HCT116 (cell line): ENCODE measurements at regions not wholly inside any gene's neighbourhood (a gene's known extent, or its start where the extent isn't known, plus 50 kb on each side); places are given as distances from the start of the nearest gene placed in this dataset.

ENCODE experiments used
- ATAC-seq: fragments of 200-7000 bp; cut with Tn5 transposase; 2 replicates; pipeline ENCODE4 v1.9.1; 2020; ENCODE audit warnings: mild to moderate bottlenecking, moderate library complexity
- BruUV-seq: library from RNA; stranded (reverse); fragments of 400-500 nt; replicated peaks from 2 replicates; lab custom pipeline; 2021; lab: Mats Ljungman, UMichigan
- CTCF ChIA-PET: fragments of 300-600 bp; sonication (Branson Sonifier 250); formaldehyde crosslinking; loops from one replicate; lab custom pipeline; 2021; ENCODE audit warnings: antibody characterized with exemption; lab: Charles Lee
- POLR2A ChIA-PET: fragments of 300-600, 350-600 bp; sonication (Branson Sonifier 250); formaldehyde crosslinking; loops from one replicate; lab custom pipeline; 2021; ENCODE audit warnings: antibody characterized with exemption; lab: Charles Lee
- RAD21 ChIA-PET, 2 experiments: fragments of 300-600 bp; sonication (Branson Sonifier 250); formaldehyde crosslinking; loops; one replicate each; lab custom pipeline; 2023; ENCODE audit warnings: low total read pairs in 2 of 2; ENCODE audit not compliant: uncharacterized antibody in 2 of 2, unreplicated experiment in 2 of 2, low non-redundant PET in 1 of 2; lab: Charles Lee
- DNase-seq: peaks from one replicate; pipeline ENCODE4 v3.0.0-alpha.2; 2010; ENCODE audit warnings: low read depth, low spot score
- H2AFZ ChIP-seq: fragments of 200-600 bp; shearing (Covaris generic), sonication (generic); 2 replicates; pipeline ENCODE4 v1.6.1; 2017; ENCODE audit warnings: low read depth, mixed run types, mixed read lengths, antibody characterized with exemption, low read length; ENCODE audit not compliant: poor library complexity, severe bottlenecking
- H3K27ac ChIP-seq: 2 replicates; pipeline ENCODE4 v1.5.1; 2012; ENCODE audit warnings: low read depth, low read length
- H3K27me3 ChIP-seq: fragments of 200-600 bp; sonication (generic); 2 replicates; pipeline ENCODE4 v1.6.1; 2016; ENCODE audit warnings: mixed run types, low read length, mixed read lengths; ENCODE audit not compliant: insufficient read depth
- H3K36me3 ChIP-seq, 2 experiments: fragments of 200-500 bp in 1 of 2; fragments of 200-600 bp in 1 of 2; sonication (Bioruptor generic) in 1 of 2; sonication (generic) in 1 of 2; 2 replicates each; pipeline versions ENCODE4 v1.5.1 to v1.6.1; 2014 to 2016; ENCODE audit warnings: low read length in 2 of 2, inconsistent platforms in 1 of 2, mixed read lengths in 1 of 2, mixed run types in 1 of 2; ENCODE audit not compliant: insufficient read depth in 2 of 2, control insufficient read depth in 1 of 2
- H3K4me1 ChIP-seq, 2 experiments: fragments of 200-600 bp in 1 of 2; sonication (generic) in 1 of 2; 2 replicates each; pipeline versions ENCODE4 v1.5.1 to v1.6.1; 2012 to 2017; ENCODE audit warnings: low read length in 2 of 2, inconsistent platforms in 1 of 2, mild to moderate bottlenecking in 1 of 2, mixed read lengths in 1 of 2, mixed run types in 1 of 2, moderate library complexity in 1 of 2; ENCODE audit not compliant: insufficient read depth in 2 of 2, control insufficient read depth in 1 of 2
- H3K4me2 ChIP-seq: fragments of 200-600 bp; sonication (generic); 2 replicates; pipeline ENCODE4 v1.6.1; 2017; ENCODE audit warnings: mixed run types, low read length, mixed read lengths
- H3K4me3 ChIP-seq, 2 experiments: fragments of 200-600 bp in 1 of 2; sonication (generic) in 1 of 2; replicated peaks in 1 of 2; 2 replicates each; pipeline ENCODE4 v1.5.1; 2011 to 2016; ENCODE audit warnings: low read length in 2 of 2, control low read depth in 1 of 2, low read depth in 1 of 2, mild to moderate bottlenecking in 1 of 2, mixed read lengths in 1 of 2, mixed run types in 1 of 2
- H3K79me2 ChIP-seq: fragments of 200-600 bp; sonication (generic); 2 replicates; pipeline ENCODE4 v1.6.1; 2017; ENCODE audit warnings: mild to moderate bottlenecking, mixed run types, low read length, moderate library complexity, mixed read lengths; ENCODE audit not compliant: insufficient read depth
- H3K9ac ChIP-seq: fragments of 200-600 bp; sonication (generic); 2 replicates; pipeline ENCODE4 v1.6.1; 2016; ENCODE audit warnings: low read length, mixed read lengths
- H3K9me2 ChIP-seq: fragments of 200-600 bp; sonication (generic), shearing (Covaris generic); 2 replicates; pipeline ENCODE4 v1.6.1; 2017; ENCODE audit warnings: mixed run types, mild to moderate bottlenecking, moderate library complexity; ENCODE audit not compliant: insufficient read depth
- H3K9me3 ChIP-seq, 2 experiments: fragments of 200-500 bp in 1 of 2; fragments of 200-600 bp in 1 of 2; sonication (Bioruptor generic) in 1 of 2; sonication (generic) in 1 of 2; 2 replicates each; pipeline ENCODE4 v1.6.1; 2014 to 2017; ENCODE audit warnings: low read length in 2 of 2, mixed read lengths in 2 of 2, inconsistent platforms in 1 of 2, low read depth in 1 of 2, mild to moderate bottlenecking in 1 of 2, mixed run types in 1 of 2, moderate library complexity in 1 of 2; ENCODE audit not compliant: control insufficient read depth in 1 of 2, insufficient read depth in 1 of 2
- H4K20me1 ChIP-seq: fragments of 200-600 bp; sonication (generic), shearing (Covaris generic); 2 replicates; pipeline ENCODE4 v1.6.1; 2017; ENCODE audit warnings: mixed run types, mild to moderate bottlenecking, moderate library complexity; ENCODE audit not compliant: insufficient read depth
- ATF3 ChIP-seq: IDR thresholded peaks from 2 replicates; pipeline ENCODE4 v1.6.1; 2012
- CEBPB ChIP-seq: IDR thresholded peaks from 2 replicates; pipeline ENCODE4 v1.6.1; 2012; ENCODE audit warnings: low read depth
- EGR1 ChIP-seq: IDR thresholded peaks from 2 replicates; pipeline ENCODE4 v1.6.1; 2012; ENCODE audit warnings: low read depth
- EZH2phosphoT487 ChIP-seq: fragments of 200-600 bp; IDR thresholded peaks from 2 replicates; pipeline ENCODE4 v1.6.1; 2018; ENCODE audit warnings: antibody characterized with exemption, borderline replicate concordance
- FOSL1 ChIP-seq: IDR thresholded peaks from 2 replicates; pipeline ENCODE4 v1.6.1; 2012; ENCODE audit warnings: low read depth
- JUND ChIP-seq: IDR thresholded peaks from 2 replicates; pipeline ENCODE4 v1.6.1; 2012
- RAD21 ChIP-seq: IDR thresholded peaks from 2 replicates; pipeline ENCODE4 v1.6.1; 2012; ENCODE audit warnings: low read depth, mild to moderate bottlenecking
- SIN3A ChIP-seq: IDR thresholded peaks from 2 replicates; pipeline ENCODE4 v1.6.1; 2012; ENCODE audit warnings: low read depth
- SP1 ChIP-seq: IDR thresholded peaks from 2 replicates; pipeline ENCODE4 v1.6.1; 2012; ENCODE audit warnings: low read depth
- SRF ChIP-seq: IDR thresholded peaks from 2 replicates; pipeline ENCODE4 v1.6.1; 2012; ENCODE audit warnings: low read depth
- YY1 ChIP-seq: IDR thresholded peaks from 2 replicates; pipeline ENCODE4 v1.6.1; 2011; ENCODE audit warnings: low read length, low read depth, moderate library complexity, mild to moderate bottlenecking; ENCODE audit not compliant: insufficient replicate concordance; ENCODE audit errors: extremely low read depth
- ZBTB33 ChIP-seq: IDR thresholded peaks from 2 replicates; pipeline ENCODE4 v1.6.1; 2011; ENCODE audit warnings: mild to moderate bottlenecking, low read length, moderate library complexity; ENCODE audit not compliant: insufficient replicate concordance; ENCODE audit errors: extremely low read depth
- ZFX ChIP-seq: fragments of 450-650 bp; IDR thresholded peaks from 2 replicates; pipeline ENCODE4 v1.6.1; 2017
- ZNF274 ChIP-seq: fragments of 200-500 bp; sonication (Bioruptor generic); IDR thresholded peaks from 2 replicates; pipeline ENCODE4 v1.6.1; 2014; ENCODE audit warnings: mild to moderate bottlenecking, low read depth, low read length, inconsistent platforms
- intact Hi-C: fragments of 100-400 bp; cut with micrococcal nuclease; formaldehyde crosslinking; loops from 2 replicates; pipeline ENCODE4 v1.10.0; 2022

GRCh38 chr2:18005411-18005810, 126.9 kb downstream of the KCNS3 start:
- no peaks in the 10 kb centered on the region for H3K9me2 ChIP-seq
- ChIA-PET RAD21 (no interaction called here), CTCF (no interaction called here), POLR2A (no interaction called here)
- no TSS peak for BruUV-seq
- H3K4me1 ChIP-seq, result no peaks in the 10 kb centered on the region
- ATAC-seq, result no peak
- peaks cover 26% of the 10 kb centered on the region for H3K27me3 ChIP-seq
- no peak overlapping the region for H3K4me2 ChIP-seq
- H3K36me3 ChIP-seq, result no peaks in the 10 kb centered on the region
- H3K4me3 ChIP-seq, result no peak overlapping the region
- no peaks in the 10 kb centered on the region for H4K20me1 ChIP-seq
- H3K79me2 ChIP-seq, result no peaks in the 10 kb centered on the region
- DNase-seq, result no peak
- no peak for TF ChIP-seq CEBPB
- no peak for TF ChIP-seq JUND
- TF ChIP-seq SRF, result no peak
- TF ChIP-seq SIN3A, result no peak
- no peak for TF ChIP-seq EZH2phosphoT487
- no peak for TF ChIP-seq ZBTB33
- no peak for TF ChIP-seq EGR1
- TF ChIP-seq FOSL1, result no peak
- TF ChIP-seq RAD21, result no peak
- TF ChIP-seq ZNF274, result no peak
- no peak for TF ChIP-seq ZFX
- TF ChIP-seq YY1, result no peak
- no peak for TF ChIP-seq ATF3
- no peak for TF ChIP-seq SP1
- H3K27ac ChIP-seq, result no peak overlapping the region
- intact Hi-C loops, result no loop called here
- H3K9ac ChIP-seq, result no peak overlapping the region
- H2AFZ ChIP-seq, result no peak overlapping the region
- H3K9me3 ChIP-seq, result no peaks in the 10 kb centered on the region
